NCI-H460 (cell line): ENCODE measurements at regions not wholly inside any gene's neighbourhood (a gene's known extent, or its start where the extent isn't known, plus 50 kb on each side); places are given as distances from the start of the nearest gene placed in this dataset.

ENCODE experiments used
- DNase-seq: peaks from one replicate; pipeline ENCODE4 v3.0.0-alpha.2; 2016; ENCODE audit warnings: low read depth; ENCODE audit errors: extremely low read depth

- DNase-seq = no peak
These were observed 86.5 kb upstream of the KAZN start for GRCh38 chr1:14511796-14512585.

DNA sequence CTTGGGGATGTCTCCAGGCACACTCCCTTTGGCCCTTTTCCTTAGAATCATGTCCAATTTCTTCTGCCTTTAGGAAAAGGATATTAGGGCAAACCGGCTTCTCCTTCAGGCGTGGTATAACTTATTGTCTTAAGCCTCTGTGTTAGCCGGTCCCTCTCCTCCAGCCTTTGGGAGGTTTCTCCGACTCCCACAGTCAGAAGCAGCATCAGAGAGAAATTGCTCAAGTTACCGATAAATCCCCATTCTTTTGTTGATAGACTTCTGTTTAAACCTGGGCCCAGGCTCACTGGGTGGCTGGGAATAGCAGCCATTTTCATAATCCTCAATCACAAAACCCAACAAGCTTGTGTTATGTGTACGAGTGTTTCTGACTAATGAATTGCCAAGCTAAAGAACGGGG is 85.4 kb upstream of the KAZN start:
- no peak for DNase-seq

DNA sequence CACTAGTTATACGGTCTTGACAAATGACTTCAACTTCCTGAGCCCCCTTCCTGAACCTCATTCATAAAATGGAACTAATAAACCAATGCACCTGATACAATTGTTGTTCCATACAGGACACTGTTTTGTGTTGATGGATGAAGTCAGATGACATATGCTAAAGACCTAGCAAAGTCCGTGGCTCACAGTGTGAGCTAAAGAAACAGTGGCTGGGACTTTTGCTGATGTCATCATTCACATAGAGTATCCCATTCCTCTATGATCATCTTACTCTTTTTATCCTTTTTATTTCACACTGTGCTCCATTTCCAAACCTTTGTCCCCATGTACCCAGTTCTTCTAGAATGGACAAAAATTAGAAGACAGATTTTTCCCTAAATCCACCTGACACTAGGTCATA is 83.7 kb upstream of the KAZN start:
- DNase-seq = no peak

DNA sequence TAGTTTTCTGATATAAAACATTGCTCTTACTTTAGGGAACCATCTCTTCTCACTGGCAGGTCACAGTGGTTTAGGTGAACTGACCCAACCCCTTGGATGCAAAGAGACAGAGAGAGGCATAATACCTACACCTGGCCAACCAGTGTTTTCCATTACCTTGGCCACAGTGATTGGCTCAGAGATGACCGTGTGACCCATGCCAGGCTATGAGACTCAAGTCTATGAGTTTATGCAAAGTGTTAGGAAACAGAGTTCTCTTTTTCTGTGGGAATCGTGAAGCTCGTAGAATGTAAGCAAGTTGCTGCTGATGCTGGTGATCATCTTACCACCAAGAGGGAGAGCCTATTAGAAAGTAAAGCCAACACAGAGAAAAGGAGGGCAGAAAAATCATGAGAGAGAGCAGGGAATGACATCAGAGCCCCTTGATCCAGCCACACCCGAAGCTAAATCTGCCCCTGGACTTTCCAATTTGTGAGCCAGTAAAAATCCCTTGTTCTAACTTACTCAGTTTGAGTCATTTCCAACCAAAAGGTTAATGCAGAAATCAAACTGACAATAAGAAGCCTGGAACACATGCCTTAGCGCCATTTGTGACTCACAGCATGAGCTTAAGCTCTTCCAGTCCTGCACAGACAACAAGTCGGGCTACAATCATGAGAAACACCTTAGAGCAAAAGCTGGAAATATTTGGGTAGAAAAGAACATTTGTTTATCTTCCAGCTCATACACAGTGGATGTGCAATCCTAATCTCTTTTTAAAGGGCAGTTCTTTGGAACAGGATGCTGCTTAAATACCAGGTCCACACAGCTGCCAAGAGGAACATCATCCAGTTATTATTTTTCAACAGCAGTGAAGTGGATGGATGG is 81.3 kb upstream of the KAZN start:
- DNase-seq = no peak

GRCh38 chr1:14517841-14518180 is 80.7 kb upstream of the KAZN start:
- no peak for DNase-seq

DNA sequence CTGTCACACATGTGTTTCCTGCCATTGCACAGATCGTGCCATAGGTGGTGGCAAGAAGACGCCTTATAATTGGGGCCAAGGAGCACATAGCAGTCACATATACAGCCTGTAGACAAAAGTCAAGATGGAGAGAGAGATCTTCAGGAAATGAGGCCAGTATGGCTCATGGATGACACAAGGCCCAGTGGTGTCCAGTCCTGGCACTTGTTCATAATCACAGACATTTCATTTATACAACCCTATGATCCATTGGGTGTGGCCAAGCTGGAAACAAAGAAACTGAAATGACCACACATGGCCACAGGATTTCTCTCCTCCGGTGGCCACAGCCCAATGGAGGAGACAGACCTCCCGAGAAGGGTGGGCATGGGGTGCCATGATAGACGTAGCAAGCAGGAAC is 78.5 kb upstream of the KAZN start:
- no peak for DNase-seq

DNA sequence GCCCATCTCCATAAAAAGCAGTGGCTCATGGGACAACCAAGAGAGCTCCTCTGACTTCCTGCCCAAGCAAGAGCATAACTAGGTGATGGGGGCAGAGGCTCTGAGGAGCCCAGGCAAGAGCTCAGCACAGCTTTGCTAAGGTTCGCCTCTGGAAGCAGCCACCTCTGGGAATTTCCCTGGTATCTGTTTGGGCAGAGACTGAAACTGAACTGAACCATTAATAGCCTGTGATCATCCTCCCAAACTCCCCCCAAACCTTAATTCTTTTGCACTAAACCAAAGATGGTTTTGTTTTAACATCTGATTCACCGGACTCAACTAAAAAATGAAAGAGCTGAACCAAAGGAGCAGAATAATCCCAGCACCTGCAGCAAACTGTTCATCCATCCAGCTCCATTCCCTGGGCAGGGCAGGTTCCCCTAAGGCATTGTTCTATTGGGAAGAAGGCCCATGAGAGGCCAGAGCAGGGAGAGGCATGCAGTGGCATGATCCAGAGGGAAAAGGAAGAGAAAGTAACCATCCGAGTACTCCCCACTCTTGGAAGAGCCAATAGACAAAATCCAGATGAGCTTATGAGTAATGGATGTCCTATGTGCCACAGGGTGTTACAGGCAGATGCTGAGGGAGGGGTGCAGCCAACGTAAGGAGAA is 77.8 kb upstream of the KAZN start:
- DNase-seq = no peak

- no peak for DNase-seq
These were observed 76.9 kb upstream of the KAZN start for GRCh38 chr1:14521622-14522021.

GRCh38 chr1:14522077-14522925 is 76.2 kb upstream of the KAZN start:
- no peak for DNase-seq

DNA sequence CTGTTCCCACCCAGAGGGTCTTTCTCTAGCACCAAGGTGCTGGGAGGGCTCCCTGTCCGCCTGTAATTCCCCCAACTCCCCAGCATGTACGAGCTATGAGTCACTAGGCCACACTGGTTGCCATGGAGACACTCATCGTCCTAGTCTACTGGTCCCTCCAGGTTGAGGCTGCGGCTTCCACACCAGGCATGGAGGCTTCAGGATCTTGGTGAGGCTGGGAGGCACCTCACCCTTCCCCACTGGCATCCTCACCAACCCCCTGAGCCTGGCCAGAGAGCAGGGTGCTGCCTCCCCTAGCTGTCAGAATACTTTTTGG is 75.6 kb upstream of the KAZN start:
- DNase-seq = no peak

DNA sequence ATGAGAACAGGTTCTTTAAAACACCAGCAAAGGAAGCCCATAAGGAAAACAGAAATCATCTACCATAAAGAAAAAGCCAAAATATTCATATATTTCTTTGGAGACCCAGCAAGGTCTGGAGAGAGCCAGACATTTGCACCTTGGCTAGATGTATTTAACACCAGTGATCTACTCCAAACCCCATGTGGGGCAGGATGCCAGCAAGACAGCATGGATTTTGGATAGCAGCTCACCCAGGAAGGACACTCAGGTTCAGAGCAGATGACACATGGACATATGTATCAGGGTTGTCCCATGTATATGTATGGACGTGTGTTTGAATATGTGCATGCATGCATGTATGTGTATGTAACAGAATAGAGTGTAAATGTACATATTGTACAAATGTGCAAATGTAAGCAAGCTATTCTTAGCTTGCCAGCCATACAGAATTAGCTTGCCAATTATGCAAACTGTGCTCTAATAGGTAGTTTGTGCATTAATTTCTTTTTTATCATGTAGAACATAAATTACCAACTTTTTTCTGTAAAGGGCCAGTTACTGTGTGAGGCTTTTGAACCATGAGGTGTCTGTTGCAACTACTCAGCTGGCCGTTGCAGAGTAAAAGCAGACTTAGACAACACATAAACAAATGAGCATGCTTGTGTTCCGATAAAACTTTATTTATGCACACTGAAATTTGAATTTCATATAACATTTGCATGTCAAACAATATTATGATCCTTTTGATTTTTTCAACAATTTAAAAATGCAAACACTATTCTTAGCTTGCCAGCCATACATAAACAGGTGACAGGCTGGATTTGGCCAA is 73.5 kb upstream of the KAZN start:
- DNase-seq = no peak

DNA sequence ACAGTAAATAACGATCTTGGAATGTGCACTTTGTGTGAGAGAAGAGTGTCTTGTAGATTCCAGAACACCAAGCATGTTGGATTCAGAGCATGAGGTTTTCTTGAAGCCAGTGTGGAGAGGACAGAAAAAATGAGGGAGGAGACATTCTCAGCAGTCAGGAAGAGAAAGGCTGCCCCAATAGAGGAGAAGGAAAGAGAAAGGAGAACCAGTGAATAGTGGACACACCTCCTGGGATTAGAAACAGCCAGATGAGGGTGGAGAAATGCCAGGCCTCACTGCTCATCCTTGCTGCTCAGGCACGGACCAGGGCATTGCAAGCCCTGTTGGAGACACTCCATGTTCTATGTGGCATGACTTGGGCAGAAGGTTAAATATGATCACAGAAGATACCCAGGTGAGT is 69.0 kb upstream of the KAZN start:
- DNase-seq = no peak

DNA sequence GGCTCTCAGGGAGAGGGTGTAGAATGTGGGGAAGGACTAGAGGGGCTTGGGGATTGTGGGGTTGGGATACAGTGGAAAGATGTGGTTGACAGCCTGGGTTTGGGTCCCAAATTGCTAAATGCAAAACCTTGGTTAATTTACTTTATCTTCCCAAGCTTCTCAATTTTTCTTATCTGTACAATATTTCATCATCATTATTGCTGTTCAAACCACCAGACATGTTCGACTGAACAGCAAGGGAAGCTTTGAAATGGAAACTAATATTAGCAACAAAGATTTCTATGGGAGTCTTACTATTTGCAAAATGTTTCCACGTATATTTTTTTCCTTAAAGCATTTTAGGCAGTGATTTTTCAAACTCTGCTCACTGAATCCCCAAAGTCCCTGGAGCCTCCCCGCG is 67.0 kb upstream of the KAZN start:
- no peak for DNase-seq

- no peak for DNase-seq
These were observed 62.7 kb upstream of the KAZN start for GRCh38 chr1:14535619-14536355.

DNA sequence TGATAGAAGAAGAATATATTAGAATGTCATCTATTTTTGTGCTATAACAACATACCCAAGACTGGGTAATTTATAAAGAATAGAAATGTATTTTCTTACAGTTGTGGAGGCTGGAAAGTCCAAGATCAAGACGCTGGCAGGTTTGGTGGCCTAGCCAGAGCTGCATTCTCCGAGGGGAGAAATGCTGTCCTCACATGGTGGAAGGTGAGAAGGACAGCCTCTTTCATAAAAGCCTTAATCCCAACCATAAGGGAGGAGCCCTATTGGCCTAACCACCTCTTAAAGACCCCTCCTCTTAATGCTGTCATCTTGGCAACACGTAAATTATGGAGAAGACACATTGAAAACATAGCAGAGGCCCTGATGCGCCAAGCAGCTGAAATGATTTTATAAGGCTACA is 60.1 kb upstream of the KAZN start:
- DNase-seq = no peak

DNA sequence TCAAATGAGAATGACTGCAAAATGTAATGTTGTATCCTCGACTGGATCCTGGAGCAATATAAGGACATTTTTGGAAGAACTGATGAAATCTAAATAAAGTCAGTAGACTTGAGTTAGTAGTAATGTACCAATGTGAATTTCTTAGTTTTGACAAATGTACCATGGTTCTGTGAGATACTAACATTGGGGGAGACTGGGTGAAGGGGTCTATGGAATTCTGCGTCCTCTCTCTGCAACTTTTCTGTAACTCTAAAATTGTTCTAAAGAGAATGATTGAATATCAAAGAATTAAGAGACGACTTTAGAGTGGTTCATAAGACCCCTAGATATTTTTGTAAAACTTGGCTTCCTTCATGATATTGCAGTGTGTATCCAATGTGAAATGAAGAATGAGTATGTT is 59.2 kb upstream of the KAZN start:
- DNase-seq = no peak

GRCh38 chr1:14539953-14540563 is 58.4 kb upstream of the KAZN start:
- no peak for DNase-seq

- DNase-seq = no peak
These were observed 57.1 kb upstream of the KAZN start for GRCh38 chr1:14541348-14541747.
